Neuron (in vitro differentiated cells): ENCODE measurements at regions not wholly inside any gene's neighbourhood (a gene's known extent, or its start where the extent isn't known, plus 50 kb on each side); places are given as distances from the start of the nearest gene placed in this dataset.
"Not testable (repeated sequence)": the region's sequence is repeated elsewhere in the genome, so short reads cannot be mapped to it uniquely, and the experiment has no call there.

ENCODE experiments used
- H2AFZ ChIP-seq: one replicate; pipeline ENCODE4 v1.6.1; 2013; ENCODE audit warnings: low read depth, mild to moderate bottlenecking, inconsistent platforms, low read length, moderate library complexity
- H3K27me3 ChIP-seq: one replicate; pipeline ENCODE4 v1.6.1; 2013; ENCODE audit warnings: low read length; ENCODE audit not compliant: insufficient read depth
- H3K36me3 ChIP-seq: one replicate; pipeline ENCODE4 v1.6.1; 2013; ENCODE audit warnings: low read length; ENCODE audit not compliant: insufficient read depth
- H3K4me1 ChIP-seq: one replicate; pipeline ENCODE4 v1.6.1; 2013; ENCODE audit warnings: low read length; ENCODE audit not compliant: insufficient read depth
- H3K4me3 ChIP-seq: 2 replicates; pipeline ENCODE4 v1.5.1; 2013; ENCODE audit warnings: mild to moderate bottlenecking, low read length, moderate library complexity
- H3K9me3 ChIP-seq: one replicate; pipeline ENCODE4 v1.6.1; 2013; ENCODE audit warnings: low read length

GRCh38 chr3:106294121-106294520 is 425.3 kb upstream of the CBLB start:
- Histone ChIP-seq H3K4me3 (no peak overlapping the region), H3K4me1 (no peaks in the 10 kb centered on the region), H3K27me3 (no peaks in the 10 kb centered on the region), H2AFZ (no peak overlapping the region), H3K9me3 (no peaks in the 10 kb centered on the region), H3K36me3 (no peaks in the 10 kb centered on the region)

GRCh38 chr3:106296062-106296461 is 427.2 kb upstream of the CBLB start:
- Histone ChIP-seq H3K4me3 (no peak overlapping the region), H2AFZ (no peak overlapping the region), H3K9me3 (no peaks in the 10 kb centered on the region), H3K36me3 (no peaks in the 10 kb centered on the region), H3K4me1 (no peaks in the 10 kb centered on the region), H3K27me3 (no peaks in the 10 kb centered on the region)

- H2AFZ ChIP-seq, result no peak overlapping the region
- H3K36me3 ChIP-seq, result no peaks in the 10 kb centered on the region
- no peaks in the 10 kb centered on the region for H3K9me3 ChIP-seq
- peaks cover 6% of the 10 kb centered on the region for H3K4me1 ChIP-seq
- H3K27me3 ChIP-seq, result no peaks in the 10 kb centered on the region
- H3K4me3 ChIP-seq, result no peak overlapping the region
These were observed 430.7 kb upstream of the CBLB start for GRCh38 chr3:106299300-106300098.

- Histone ChIP-seq H2AFZ (peak overlapping the region; percentile 28), H3K36me3 (no peaks in the 10 kb centered on the region), H3K27me3 (no peaks in the 10 kb centered on the region), H3K9me3 (no peaks in the 10 kb centered on the region), H3K4me1 (peaks cover 6% of the 10 kb centered on the region), H3K4me3 (no peak overlapping the region)
These were observed 433.8 kb upstream of the CBLB start for GRCh38 chr3:106302451-106303221.

GRCh38 chr3:106303766-106304165 is 435.0 kb upstream of the CBLB start:
- no peak overlapping the region for H3K4me3 ChIP-seq
- H2AFZ ChIP-seq, result no peak overlapping the region
- H3K4me1 ChIP-seq, result peaks cover 6% of the 10 kb centered on the region
- H3K27me3 ChIP-seq, result no peaks in the 10 kb centered on the region
- H3K36me3 ChIP-seq, result no peaks in the 10 kb centered on the region
- H3K9me3 ChIP-seq, result no peaks in the 10 kb centered on the region

DNA sequence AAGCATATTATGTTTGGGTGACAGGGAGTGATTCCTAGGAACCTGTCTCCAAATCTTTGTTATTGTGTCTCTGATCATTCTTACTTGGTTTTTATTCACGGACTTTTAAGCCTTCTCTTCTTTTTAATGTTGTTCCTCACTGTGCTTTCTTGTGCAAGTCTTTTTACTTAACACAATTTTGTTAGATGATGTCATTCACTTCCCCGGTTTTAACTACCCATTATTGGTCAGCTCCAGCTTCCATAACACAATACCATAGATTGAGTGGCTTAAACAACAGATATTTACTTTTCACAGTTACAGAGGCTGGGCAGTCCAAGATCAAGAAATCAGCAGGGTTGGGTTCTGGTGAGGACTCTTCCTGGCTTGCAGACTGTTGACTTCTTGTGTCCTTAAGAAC is 436.3 kb upstream of the CBLB start:
- no peak overlapping the region for H3K4me3 ChIP-seq
- no peak overlapping the region for H2AFZ ChIP-seq
- H3K27me3 ChIP-seq, result no peaks in the 10 kb centered on the region
- no peaks in the 10 kb centered on the region for H3K36me3 ChIP-seq
- peaks cover 6% of the 10 kb centered on the region for H3K4me1 ChIP-seq
- no peaks in the 10 kb centered on the region for H3K9me3 ChIP-seq

DNA sequence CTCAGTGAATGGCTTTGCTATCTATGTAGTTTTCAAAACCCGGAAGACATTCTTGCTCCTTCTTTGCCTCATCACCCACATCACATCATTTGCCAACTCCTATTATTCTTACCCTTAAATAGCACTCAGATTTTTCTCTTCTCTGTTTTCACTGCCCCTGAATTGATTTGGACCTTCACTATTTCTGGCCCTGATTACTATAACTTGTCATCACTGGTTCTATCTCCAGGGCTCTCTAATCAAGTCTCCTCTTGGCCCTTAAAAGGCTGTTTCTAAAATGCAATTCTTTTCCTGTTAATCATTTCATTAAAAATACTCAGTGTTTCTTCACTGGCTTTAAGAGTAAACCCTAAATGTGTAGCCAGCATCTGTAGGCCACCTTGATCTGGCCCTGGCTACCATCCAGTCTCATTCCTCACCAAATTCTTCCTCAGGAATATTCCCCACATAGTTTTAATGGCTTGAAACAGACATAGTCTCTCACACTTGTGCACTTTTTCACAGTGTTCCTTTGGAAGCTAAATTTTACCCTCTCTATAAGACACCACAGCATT is 437.1 kb upstream of the CBLB start:
- H3K4me1 ChIP-seq, result peaks cover 6% of the 10 kb centered on the region
- no peak overlapping the region for H2AFZ ChIP-seq
- no peak overlapping the region for H3K4me3 ChIP-seq
- no peaks in the 10 kb centered on the region for H3K9me3 ChIP-seq
- no peaks in the 10 kb centered on the region for H3K36me3 ChIP-seq
- no peaks in the 10 kb centered on the region for H3K27me3 ChIP-seq

- H2AFZ ChIP-seq, result no peak overlapping the region
- H3K27me3 ChIP-seq, result no peaks in the 10 kb centered on the region
- no peaks in the 10 kb centered on the region for H3K4me1 ChIP-seq
- no peaks in the 10 kb centered on the region for H3K9me3 ChIP-seq
- H3K36me3 ChIP-seq, result no peaks in the 10 kb centered on the region
- H3K4me3 ChIP-seq, result no peak overlapping the region
These were observed 440.5 kb upstream of the CBLB start for GRCh38 chr3:106309274-106309673.

DNA sequence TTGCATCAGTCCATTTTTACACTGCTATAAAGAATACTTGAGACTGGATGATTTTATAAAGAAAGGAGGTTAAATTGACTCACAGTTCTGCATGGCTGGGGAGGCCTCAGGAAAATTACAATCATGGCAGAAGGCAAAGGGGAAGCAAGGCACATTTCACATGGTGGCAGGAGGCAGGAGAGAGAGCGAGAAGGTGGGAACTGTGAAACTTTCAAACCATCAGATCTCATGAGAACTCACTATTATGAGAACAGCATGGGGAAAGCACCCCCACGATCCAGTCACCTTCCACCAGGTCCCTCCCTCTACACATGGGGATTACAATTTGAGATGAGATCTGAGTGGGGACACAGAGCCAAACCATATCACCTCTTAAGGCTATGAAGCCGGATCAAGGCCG is 441.0 kb upstream of the CBLB start:
- not testable (repeated sequence) for H2AFZ ChIP-seq, H3K4me1 ChIP-seq, H3K36me3 ChIP-seq, H3K4me3 ChIP-seq, H3K27me3 ChIP-seq, H3K9me3 ChIP-seq

GRCh38 chr3:106317141-106318055 is 448.6 kb upstream of the CBLB start:
- no peak overlapping the region for H3K4me3 ChIP-seq
- H3K27me3 ChIP-seq, result no peaks in the 10 kb centered on the region
- no peak overlapping the region for H2AFZ ChIP-seq
- H3K9me3 ChIP-seq, result no peaks in the 10 kb centered on the region
- no peaks in the 10 kb centered on the region for H3K36me3 ChIP-seq
- no peaks in the 10 kb centered on the region for H3K4me1 ChIP-seq

GRCh38 chr3:106321438-106321837 is 452.6 kb upstream of the CBLB start:
- not testable (repeated sequence) for H3K4me3 ChIP-seq, H3K4me1 ChIP-seq, H3K27me3 ChIP-seq, H3K36me3 ChIP-seq, H2AFZ ChIP-seq, H3K9me3 ChIP-seq

GRCh38 chr3:106323586-106323985 is 454.8 kb upstream of the CBLB start:
- H3K4me1 ChIP-seq, result no peaks in the 10 kb centered on the region
- no peaks in the 10 kb centered on the region for H3K9me3 ChIP-seq
- no peaks in the 10 kb centered on the region for H3K36me3 ChIP-seq
- H3K4me3 ChIP-seq, result no peak overlapping the region
- no peaks in the 10 kb centered on the region for H3K27me3 ChIP-seq
- no peak overlapping the region for H2AFZ ChIP-seq
